ENCODE measurements at regions not wholly inside any gene's neighbourhood (a gene's known extent, or its start where the extent isn't known, plus 50 kb on each side); places are given as distances from the start of the nearest gene placed in this dataset.

GRCh38 chr13:106286811-106287210, 248.7 kb downstream of the EFNB2 start:
- H3K27me3 ChIP-seq, result no peaks in the 10 kb centered on the region
- 32 to 40% methylated on average over 3 of the region's 3 CpGs for WGBS, 2 donors

GRCh38 chr13:106284358-106284757, 251.1 kb downstream of the EFNB2 start:
- no peak for TF ChIP-seq EP300 (IDR thresholded peaks at IDR 0.05)
- TF ChIP-seq POLR2AphosphoS5 (IDR thresholded peaks at IDR 0.05), result no peak
- TF ChIP-seq POLR2A (IDR thresholded peaks at IDR 0.05), result no peak
- TF ChIP-seq CTCF (IDR thresholded peaks at IDR 0.05), result no peak
- Histone ChIP-seq H3K9me3 (no peaks in the 10 kb centered on the region), H3K4me1 (no peaks in the 10 kb centered on the region), H3K27ac (no peak overlapping the region), H3K4me3 (no peak overlapping the region), H3K36me3 (no peaks in the 10 kb centered on the region), H3K27me3 (no peaks in the 10 kb centered on the region)
- DNase-seq, result no peak
- intact Hi-C loops (cut with DNase I), result no loop called here
- WGBS, 2 donors, result 88 to 94% methylated on average over 2 of the region's 2 CpGs

More at GRCh38 chr13:106286811-106287210, 248.7 kb downstream of the EFNB2 start:
- Histone ChIP-seq H3K4me1 (no peaks in the 10 kb centered on the region), H3K4me3 (no peak overlapping the region), H3K9me3 (no peaks in the 10 kb centered on the region), H3K27ac (no peak overlapping the region), H3K36me3 (no peaks in the 10 kb centered on the region)
- intact Hi-C loops (cut with DNase I), result no loop called here
- DNase-seq, result no peak
- no peak for TF ChIP-seq EP300 (IDR thresholded peaks at IDR 0.05)
- TF ChIP-seq CTCF (IDR thresholded peaks at IDR 0.05), result no peak
- TF ChIP-seq POLR2AphosphoS5 (IDR thresholded peaks at IDR 0.05), result no peak
- TF ChIP-seq POLR2A (IDR thresholded peaks at IDR 0.05), result no peak

- no peaks in the 10 kb centered on the region for H3K27me3 ChIP-seq
- 87 to 97% methylated on average over 9 of the region's 9 CpGs for WGBS, 2 donors
Observed at GRCh38 chr13:106281426-106281825, 254.0 kb downstream of the EFNB2 start.

DNA sequence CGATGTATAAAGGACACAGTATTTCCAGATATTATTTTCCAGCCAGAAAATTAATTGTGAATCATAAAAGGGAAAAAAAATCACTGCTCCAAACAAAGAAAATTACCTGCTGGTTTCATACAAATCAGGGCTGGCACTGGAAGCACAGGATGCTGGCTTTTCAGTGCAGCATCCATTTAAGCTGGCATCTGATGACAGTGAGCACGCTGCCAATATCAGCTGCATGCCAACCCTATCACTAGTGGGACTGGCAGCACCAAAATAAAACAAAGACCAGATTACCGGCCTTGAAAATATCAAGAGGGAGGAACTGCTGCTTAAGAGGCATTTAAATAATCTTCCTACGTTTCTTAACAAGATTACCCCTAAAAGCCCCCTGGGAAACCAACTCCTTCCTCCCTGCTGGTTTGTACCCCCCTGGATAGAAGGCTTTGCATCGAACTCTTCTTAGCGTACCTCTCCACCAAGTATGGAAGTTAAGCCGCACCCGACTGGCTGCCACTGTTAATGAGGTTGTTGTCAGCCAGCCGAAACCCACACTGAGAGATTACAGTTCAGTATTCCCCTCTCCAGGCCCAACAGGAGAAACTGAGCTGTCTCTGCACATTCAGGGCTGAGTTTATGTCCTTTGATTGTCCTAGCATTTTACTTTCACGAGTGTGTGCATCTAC, 257.8 kb downstream of the EFNB2 start:
- Histone ChIP-seq H3K36me3 (no peaks in the 10 kb centered on the region), H3K4me3 (no peak overlapping the region), H3K27me3 (no peaks in the 10 kb centered on the region), H3K9me3 (no peaks in the 10 kb centered on the region), H3K4me1 (peaks cover 0 to 13% (median 0%) of the 10 kb centered on the region in 4 donors), H3K27ac (no peak overlapping the region)
- WGBS, 2 donors, result 87 to 90% methylated on average over 10 of the region's 10 CpGs
- intact Hi-C loops (cut with DNase I), result no loop called here
- TF ChIP-seq POLR2A (IDR thresholded peaks at IDR 0.05) (no peak), POLR2AphosphoS5 (IDR thresholded peaks at IDR 0.05) (no peak), CTCF (IDR thresholded peaks at IDR 0.05) (no peak), EP300 (IDR thresholded peaks at IDR 0.05) (no peak)
- no peak for DNase-seq

More at GRCh38 chr13:106281426-106281825, 254.0 kb downstream of the EFNB2 start:
- intact Hi-C loops (cut with DNase I), result no loop called here
- TF ChIP-seq CTCF (IDR thresholded peaks at IDR 0.05) (no peak), POLR2AphosphoS5 (IDR thresholded peaks at IDR 0.05) (no peak), POLR2A (IDR thresholded peaks at IDR 0.05) (no peak), EP300 (IDR thresholded peaks at IDR 0.05) (no peak)
- no peak for DNase-seq
- Histone ChIP-seq H3K36me3 (no peaks in the 10 kb centered on the region), H3K27ac (no peak overlapping the region), H3K4me1 (peaks cover 0 to 6% (median 0%) of the 10 kb centered on the region in 4 donors), H3K4me3 (no peak overlapping the region), H3K9me3 (no peaks in the 10 kb centered on the region)

GRCh38 chr13:106276876-106277275, 258.6 kb downstream of the EFNB2 start:
- no peaks in the 10 kb centered on the region for H3K27me3 ChIP-seq
- H3K27ac ChIP-seq, result no peak overlapping the region
- H3K36me3 ChIP-seq, result no peaks in the 10 kb centered on the region
- 94 to 96% methylated on average over 4 of the region's 4 CpGs for WGBS, 2 donors
- DNase-seq, result no peak
- no peak overlapping the region for H3K4me3 ChIP-seq
- TF ChIP-seq EP300 (IDR thresholded peaks at IDR 0.05) (no peak), POLR2AphosphoS5 (IDR thresholded peaks at IDR 0.05) (no peak), CTCF (IDR thresholded peaks at IDR 0.05) (no peak), POLR2A (IDR thresholded peaks at IDR 0.05) (no peak)
- no peaks in the 10 kb centered on the region for H3K9me3 ChIP-seq
- H3K4me1 ChIP-seq, result peaks cover 0 to 13% (median 0%) of the 10 kb centered on the region in 4 donors
- intact Hi-C loops (cut with DNase I), result no loop called here
